ENCODE measurements at regions not wholly inside any gene's neighbourhood (a gene's known extent, or its start where the extent isn't known, plus 50 kb on each side); places are given as distances from the start of the nearest gene placed in this dataset.

- DNase-seq: no peak
Measured at GRCh38 chr18:42137693-42138375, 182.8 kb downstream of the PIK3C3 start.

GRCh38 chr18:42141439-42141838 lies 186.4 kb downstream of the PIK3C3 start:
- no peak for DNase-seq

- no peak for DNase-seq
Measured at GRCh38 chr18:42155024-42155423, 200.0 kb downstream of the PIK3C3 start.

- DNase-seq: no peak
Measured at GRCh38 chr18:42156281-42156680, 201.2 kb downstream of the PIK3C3 start.

- DNase-seq: no peak
Measured at GRCh38 chr18:42157420-42157819, 202.4 kb downstream of the PIK3C3 start.

GRCh38 chr18:42157878-42158277 lies 202.8 kb downstream of the PIK3C3 start:
- DNase-seq: no peak

GRCh38 chr18:42159146-42159545 lies 204.1 kb downstream of the PIK3C3 start:
- DNase-seq: no peak

GRCh38 chr18:42163321-42163720 lies 208.3 kb downstream of the PIK3C3 start:
- DNase-seq: no peak

- no peak for DNase-seq
Measured at GRCh38 chr18:42164556-42164955, 209.5 kb downstream of the PIK3C3 start.

GRCh38 chr18:42165922-42166513 lies 211.0 kb downstream of the PIK3C3 start:
- DNase-seq: no peak

- no peak for DNase-seq
Measured at GRCh38 chr18:42168487-42168886, 213.5 kb downstream of the PIK3C3 start.

- DNase-seq: no peak
Measured at GRCh38 chr18:42168907-42169306, 213.9 kb downstream of the PIK3C3 start.

GRCh38 chr18:42174909-42175308 lies 219.9 kb downstream of the PIK3C3 start:
- DNase-seq: no peak

GRCh38 chr18:42176599-42176998 lies 221.6 kb downstream of the PIK3C3 start:
- DNase-seq: no peak

- DNase-seq: no peak
Measured at GRCh38 chr18:42177390-42177789, 222.4 kb downstream of the PIK3C3 start.

- DNase-seq: no peak
Measured at GRCh38 chr18:42178376-42179080, 223.5 kb downstream of the PIK3C3 start.

- no peak for DNase-seq
Measured at GRCh38 chr18:42179542-42180121, 224.6 kb downstream of the PIK3C3 start.

GRCh38 chr18:42181474-42181873 lies 226.4 kb downstream of the PIK3C3 start:
- DNase-seq: no peak

- DNase-seq: no peak
Measured at GRCh38 chr18:42182728-42183700, 228.0 kb downstream of the PIK3C3 start.

- DNase-seq: no peak
Measured at GRCh38 chr18:42183746-42184145, 228.7 kb downstream of the PIK3C3 start.

- no peak for DNase-seq
Measured at GRCh38 chr18:42184685-42185477, 229.8 kb downstream of the PIK3C3 start.

GRCh38 chr18:42185486-42185885 lies 230.5 kb downstream of the PIK3C3 start:
- no peak for DNase-seq
